Bone marrow (tissue), 2 donors: ENCODE measurements at regions not wholly inside any gene's neighbourhood (a gene's known extent, or its start where the extent isn't known, plus 50 kb on each side); places are given as distances from the start of the nearest gene placed in this dataset.

Source experiments
- DNase-seq, 2 donors: peaks; one replicate each; lab custom pipeline; 2025; lab: John Stamatoyannopoulos, UW

GRCh38 chr13:81671064-81671463, 1330.1 kb upstream of the SPRY2 start:
- DNase-seq, result no peak

GRCh38 chr13:81670048-81670447, 1329.1 kb upstream of the SPRY2 start:
- no peak for DNase-seq

GRCh38 chr13:81664872-81665271, 1323.9 kb upstream of the SPRY2 start:
- no peak for DNase-seq

GRCh38 chr13:81659984-81660383, 1319.1 kb upstream of the SPRY2 start:
- DNase-seq, result no peak

GRCh38 chr13:81658598-81659370, 1317.9 kb upstream of the SPRY2 start:
- DNase-seq, result no peak

- DNase-seq, result no peak
Observed at GRCh38 chr13:81639984-81640582, 1299.2 kb upstream of the SPRY2 start.

- DNase-seq, result no peak
Observed at GRCh38 chr13:81637457-81637856, 1296.5 kb upstream of the SPRY2 start.

- DNase-seq, result no peak
Observed at GRCh38 chr13:81636120-81636519, 1295.2 kb upstream of the SPRY2 start.

GRCh38 chr13:81615031-81615430, 1274.1 kb upstream of the SPRY2 start:
- no peak for DNase-seq

- DNase-seq, result no peak
Observed at GRCh38 chr13:81610644-81611043, 1269.7 kb upstream of the SPRY2 start.

- no peak for DNase-seq
Observed at GRCh38 chr13:81609335-81609734, 1268.4 kb upstream of the SPRY2 start.

GRCh38 chr13:81606074-81606473, 1265.1 kb upstream of the SPRY2 start:
- no peak for DNase-seq

- no peak for DNase-seq
Observed at GRCh38 chr13:81602241-81602640, 1261.3 kb upstream of the SPRY2 start.

- DNase-seq, result no peak
Observed at GRCh38 chr13:81597101-81597500, 1256.2 kb upstream of the SPRY2 start.

- DNase-seq, result no peak
Observed at GRCh38 chr13:81596224-81596753, 1255.4 kb upstream of the SPRY2 start.

GRCh38 chr13:81591528-81592220, 1250.7 kb upstream of the SPRY2 start:
- no peak for DNase-seq

GRCh38 chr13:81582381-81582780, 1241.5 kb upstream of the SPRY2 start:
- DNase-seq, result no peak

- DNase-seq, result no peak
Observed at GRCh38 chr13:81577601-81578195, 1236.8 kb upstream of the SPRY2 start.

- DNase-seq, result no peak
Observed at GRCh38 chr13:81568824-81569223, 1227.9 kb upstream of the SPRY2 start.

- no peak for DNase-seq
Observed at GRCh38 chr13:81565849-81566248, 1224.9 kb upstream of the SPRY2 start.

- no peak for DNase-seq
Observed at GRCh38 chr13:81563091-81563490, 1222.2 kb upstream of the SPRY2 start.

- no peak for DNase-seq
Observed at GRCh38 chr13:81562598-81562997, 1221.7 kb upstream of the SPRY2 start.

GRCh38 chr13:81551036-81551435, 1210.1 kb upstream of the SPRY2 start:
- DNase-seq, result no peak
